DND-41 (cell line): ENCODE measurements at regions not wholly inside any gene's neighbourhood (a gene's known extent, or its start where the extent isn't known, plus 50 kb on each side); places are given as distances from the start of the nearest gene placed in this dataset.

Experiments used
- ATAC-seq: fragments of 200-7000 bp; cut with Tn5 transposase; 3 replicates; pipeline ENCODE4 v1.9.1; 2021; ENCODE audit warnings: low read depth; ENCODE audit not compliant: insufficient read depth
- DNase-seq: peaks from one replicate; pipeline ENCODE4 v3.0.0-alpha.2; 2020
- H2AFZ ChIP-seq: 2 replicates; pipeline ENCODE4 v1.6.0; 2012; ENCODE audit warnings: low read depth, low read length
- H3K27ac ChIP-seq: 2 replicates; pipeline ENCODE4 v1.5.1; 2012; ENCODE audit warnings: low read length, inconsistent platforms
- H3K27me3 ChIP-seq: fragments of 200-600 bp; sonication (generic); 2 replicates; pipeline ENCODE4 v1.6.0; 2012; ENCODE audit warnings: low read length, mild to moderate bottlenecking, inconsistent platforms; ENCODE audit not compliant: insufficient read depth, poor library complexity
- H3K36me3 ChIP-seq: 2 replicates; pipeline ENCODE4 v1.5.1; 2012; ENCODE audit warnings: low read length, inconsistent platforms; ENCODE audit not compliant: insufficient read depth
- H3K4me1 ChIP-seq: 2 replicates; pipeline ENCODE4 v1.5.1; 2012; ENCODE audit warnings: mild to moderate bottlenecking, low read length; ENCODE audit not compliant: insufficient read depth
- H3K4me2 ChIP-seq: 2 replicates; pipeline ENCODE4 v1.6.0; 2012; ENCODE audit warnings: mild to moderate bottlenecking, moderate library complexity, low read length, inconsistent platforms; ENCODE audit not compliant: insufficient read depth
- H3K4me3 ChIP-seq, 2 experiments: fragments of 200-600 bp in 1 of 2; shearing (Covaris generic) in 1 of 2; 2 replicates each; pipeline ENCODE4 v1.5.1; 2012 to 2016; ENCODE audit warnings: inconsistent platforms in 2 of 2, low read length in 2 of 2, mild to moderate bottlenecking in 2 of 2, low read depth in 1 of 2, moderate library complexity in 1 of 2
- H3K79me2 ChIP-seq: 2 replicates; pipeline ENCODE4 v1.6.0; 2012; ENCODE audit warnings: low read length, inconsistent platforms; ENCODE audit not compliant: insufficient read depth
- H3K9ac ChIP-seq: 2 replicates; pipeline ENCODE4 v1.6.0; 2012; ENCODE audit warnings: low read depth, mild to moderate bottlenecking, inconsistent platforms, low read length, moderate library complexity
- H3K9me3 ChIP-seq: 2 replicates; pipeline ENCODE4 v1.5.1; 2012; ENCODE audit warnings: low read length, moderate library complexity, mild to moderate bottlenecking, inconsistent platforms; ENCODE audit not compliant: insufficient read depth, severe bottlenecking
- H4K20me1 ChIP-seq: 2 replicates; pipeline ENCODE4 v1.6.0; 2012; ENCODE audit warnings: low read length; ENCODE audit not compliant: insufficient read depth
- CTCF ChIP-seq: IDR thresholded peaks from 2 replicates; pipeline ENCODE4 v1.5.1; 2012; ENCODE audit warnings: borderline replicate concordance, low read length, moderate library complexity, mild to moderate bottlenecking; ENCODE audit not compliant: poor library complexity, severe bottlenecking; ENCODE audit errors: extremely low read depth
- EZH2 ChIP-seq: IDR thresholded peaks from 3 replicates; pipeline ENCODE4 v1.6.1; 2012; ENCODE audit warnings: borderline replicate concordance, low read depth, mild to moderate bottlenecking, moderate library complexity, low read length, inconsistent platforms; ENCODE audit not compliant: severe bottlenecking

DNA sequence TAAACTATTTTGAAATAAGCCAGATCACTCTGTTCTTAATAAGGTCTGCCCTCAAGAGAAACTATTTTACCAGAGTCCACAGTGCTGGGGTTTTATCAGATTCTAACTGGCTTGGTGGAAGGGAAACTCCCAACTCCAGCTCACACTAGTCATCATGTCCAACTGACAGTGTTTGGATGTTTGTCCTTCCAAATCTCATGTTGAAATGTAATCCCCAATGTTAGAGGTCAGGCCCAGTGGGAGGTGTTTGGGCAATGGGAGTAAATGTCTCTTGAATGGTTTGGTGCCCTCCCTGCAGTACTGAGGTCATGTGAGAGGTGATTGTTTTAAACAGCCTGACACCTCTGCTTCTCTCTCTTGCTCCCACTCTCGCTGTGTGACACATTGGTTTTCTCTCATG, 1301.0 kb upstream of the CDH8 start:
- DNase-seq (no peak), ATAC-seq (no peak)
- Histone ChIP-seq H3K79me2 (no peaks in the 10 kb centered on the region), H3K36me3 (no peaks in the 10 kb centered on the region), H3K9ac (no peak overlapping the region), H3K4me1 (no peaks in the 10 kb centered on the region), H4K20me1 (no peaks in the 10 kb centered on the region), H3K27me3 (no peaks in the 10 kb centered on the region), H3K9me3 (no peaks in the 10 kb centered on the region), H3K4me2 (no peak overlapping the region), H2AFZ (no peak overlapping the region), H3K4me3 (no peak overlapping the region), H3K27ac (no peak overlapping the region)
- no peak for TF ChIP-seq CTCF
- no peak for TF ChIP-seq EZH2

GRCh38 chr16:63331111-63331510, 1294.9 kb upstream of the CDH8 start:
- no peak overlapping the region for H3K4me3 ChIP-seq
- TF ChIP-seq EZH2, result no peak
- TF ChIP-seq CTCF, result no peak

DNA sequence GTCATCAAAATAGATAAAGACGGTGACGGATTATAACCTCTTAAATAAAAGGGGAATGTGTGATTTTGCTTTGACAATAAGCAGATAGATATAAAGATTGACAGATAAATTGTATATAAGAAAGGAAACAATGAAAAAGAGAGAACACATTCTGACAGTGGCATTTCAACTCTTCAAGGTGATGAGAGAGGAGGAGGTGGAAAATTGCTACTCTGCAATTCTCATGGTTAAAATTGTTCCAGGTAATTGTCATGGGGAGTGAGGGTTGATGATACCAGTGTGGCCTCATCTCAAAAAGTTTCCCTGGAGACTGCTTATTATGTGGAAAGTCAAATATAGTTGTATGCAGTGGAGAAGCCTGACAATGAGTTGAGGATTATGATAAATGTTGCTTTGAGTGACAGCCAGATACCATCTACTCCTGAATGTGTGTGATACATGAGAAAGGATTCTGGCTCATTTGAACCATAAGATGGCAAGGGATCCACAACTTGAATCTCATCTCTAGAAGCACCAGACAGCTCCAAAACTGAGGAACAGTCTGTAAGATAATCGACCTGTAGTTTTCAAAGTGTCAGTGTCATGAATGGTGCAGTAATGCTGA, 1290.6 kb upstream of the CDH8 start:
- no peaks in the 10 kb centered on the region for H3K4me1 ChIP-seq
- TF ChIP-seq CTCF (no peak), EZH2 (no peak)
- DNase-seq, result no peak
- H3K9ac ChIP-seq, result no peak overlapping the region
- H3K27ac ChIP-seq, result no peak overlapping the region
- H3K4me2 ChIP-seq, result no peak overlapping the region
- H4K20me1 ChIP-seq, result no peaks in the 10 kb centered on the region
- H2AFZ ChIP-seq, result no peak overlapping the region
- no peaks in the 10 kb centered on the region for H3K9me3 ChIP-seq
- no peak overlapping the region for H3K4me3 ChIP-seq
- H3K79me2 ChIP-seq, result no peaks in the 10 kb centered on the region
- H3K36me3 ChIP-seq, result no peaks in the 10 kb centered on the region
- ATAC-seq, result no peak
- H3K27me3 ChIP-seq, result no peaks in the 10 kb centered on the region

More at GRCh38 chr16:63331111-63331510, 1294.9 kb upstream of the CDH8 start:
- Histone ChIP-seq H3K4me1 (no peaks in the 10 kb centered on the region), H3K27me3 (no peaks in the 10 kb centered on the region), H3K36me3 (no peaks in the 10 kb centered on the region), H3K4me2 (no peak overlapping the region), H3K79me2 (no peaks in the 10 kb centered on the region), H3K27ac (no peak overlapping the region), H2AFZ (no peak overlapping the region), H3K9ac (no peak overlapping the region), H3K9me3 (no peaks in the 10 kb centered on the region), H4K20me1 (no peaks in the 10 kb centered on the region)
- ATAC-seq (no peak), DNase-seq (no peak)
